Vagina (tissue), 2 donors: ENCODE measurements at regions not wholly inside any gene's neighbourhood (a gene's known extent, or its start where the extent isn't known, plus 50 kb on each side); places are given as distances from the start of the nearest gene placed in this dataset.

Experiments used
- DNase-seq, 2 donors: peaks; one replicate each; pipeline ENCODE4 v3.0.0-alpha.2; 2017; ENCODE audit errors: extremely low spot score in 2 of 2
- H3K27ac ChIP-seq: fragments of 200-600 bp; sonication (generic); one replicate; pipeline ENCODE4 v1.5.1; 2019
- H3K27me3 ChIP-seq: fragments of 200-600 bp; sonication (generic); one replicate; pipeline ENCODE4 v1.5.1; 2019
- H3K36me3 ChIP-seq, 2 donors: fragments of 200-600 bp; sonication (generic); one replicate each; pipeline ENCODE4 v1.5.1; 2017 to 2019
- H3K4me1 ChIP-seq: fragments of 200-600 bp; sonication (generic); one replicate; pipeline ENCODE4 v1.5.1; 2019
- H3K4me3 ChIP-seq, 2 donors: fragments of 200-600 bp; sonication (generic); 1 replicate in 1 of 2; 2 replicates in 1 of 2; pipeline ENCODE4 v1.5.1; 2016 to 2019
- H3K9me3 ChIP-seq: fragments of 200-600 bp; sonication (generic); one replicate; pipeline ENCODE4 v1.5.1; 2019
- POLR2A ChIP-seq, 2 donors: fragments of 450-650 bp; IDR thresholded peaks; one replicate each; pipeline ENCODE4 v1.6.1; 2017; ENCODE audit warnings: antibody characterized with exemption in 2 of 2, mild to moderate bottlenecking in 2 of 2, moderate library complexity in 2 of 2
- POLR2AphosphoS5 ChIP-seq, 2 donors: sonication (generic); formaldehyde crosslinking; IDR thresholded peaks; one replicate each; pipeline ENCODE4 v1.9.0; 2017; ENCODE audit warnings: antibody characterized with exemption in 2 of 2, mild to moderate bottlenecking in 2 of 2, low read depth in 1 of 2; ENCODE audit not compliant: insufficient read depth in 1 of 2
- intact Hi-C: fragments of 100-400 bp; cut with DNase I; formaldehyde crosslinking; loops from one replicate; pipeline ENCODE4 v1.15.1; 2023
- TF ChIP-seq, protein P1 (sequence below), 3 experiments: fragments of 450-650 bp in 2 of 3; fragments of 200-600 bp in 1 of 3; sonication (generic) in 1 of 3; IDR thresholded peaks; one replicate each; pipeline ENCODE4 v1.5.1; 2017 to 2019; ENCODE audit warnings: antibody characterized with exemption in 3 of 3, mild to moderate bottlenecking in 2 of 3, moderate library complexity in 2 of 3

DNA sequence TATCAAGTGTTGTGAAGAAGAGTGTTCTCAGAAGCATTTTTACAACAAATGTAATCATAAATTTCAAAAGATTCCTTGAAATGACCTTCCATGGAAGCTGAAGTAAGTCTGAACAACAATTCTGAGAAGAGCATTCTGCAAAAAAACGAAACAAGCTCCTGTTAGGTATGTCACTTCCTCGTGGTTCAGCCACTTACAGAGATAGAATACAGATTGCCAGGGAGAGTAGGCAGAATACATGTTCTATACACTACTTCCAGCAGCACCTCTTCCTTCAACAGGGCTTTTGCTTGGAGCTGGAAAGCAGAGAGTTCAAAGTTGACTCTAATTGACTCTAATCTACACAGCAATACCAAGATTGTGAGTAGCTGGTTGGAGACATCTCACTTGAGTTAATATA lies 274.5 kb downstream of the ADGRA3 start:
- intact Hi-C loops: no loop called here

DNA sequence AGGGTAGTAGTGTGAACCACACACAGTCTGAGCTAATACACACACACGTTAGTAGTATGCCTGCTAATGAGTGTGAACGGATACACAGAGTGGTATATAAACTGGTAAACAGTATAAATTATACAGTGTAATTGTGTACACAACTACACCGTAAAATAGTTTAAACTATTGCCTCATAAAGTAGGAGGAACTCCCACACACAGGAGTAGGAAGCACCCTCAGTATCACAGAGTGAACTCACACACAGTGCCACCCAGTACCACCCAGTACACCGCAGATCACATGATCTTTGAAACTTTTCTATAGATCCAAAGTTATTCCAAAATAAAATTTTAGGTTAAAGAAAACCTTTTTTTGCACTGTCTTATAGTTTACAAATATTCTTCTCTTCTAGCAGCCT lies 275.1 kb downstream of the ADGRA3 start:
- no peak for DNase-seq
- intact Hi-C loops: no loop called here
- Histone ChIP-seq H3K36me3 (no peaks in the 10 kb centered on the region), H3K9me3 (no peaks in the 10 kb centered on the region), H3K4me1 (no peaks in the 10 kb centered on the region), H3K27me3 (no peaks in the 10 kb centered on the region), H3K27ac (no peak overlapping the region), H3K4me3 (no peak overlapping the region)
- TF ChIP-seq POLR2AphosphoS5 (IDR thresholded peaks at IDR 0.05; ENCODE audit: insufficient read depth in 1 of 2, low read depth in 1 of 2) (no peak), POLR2A (IDR thresholded peaks at IDR 0.05) (no peak)
- TF ChIP-seq, protein P1, sequence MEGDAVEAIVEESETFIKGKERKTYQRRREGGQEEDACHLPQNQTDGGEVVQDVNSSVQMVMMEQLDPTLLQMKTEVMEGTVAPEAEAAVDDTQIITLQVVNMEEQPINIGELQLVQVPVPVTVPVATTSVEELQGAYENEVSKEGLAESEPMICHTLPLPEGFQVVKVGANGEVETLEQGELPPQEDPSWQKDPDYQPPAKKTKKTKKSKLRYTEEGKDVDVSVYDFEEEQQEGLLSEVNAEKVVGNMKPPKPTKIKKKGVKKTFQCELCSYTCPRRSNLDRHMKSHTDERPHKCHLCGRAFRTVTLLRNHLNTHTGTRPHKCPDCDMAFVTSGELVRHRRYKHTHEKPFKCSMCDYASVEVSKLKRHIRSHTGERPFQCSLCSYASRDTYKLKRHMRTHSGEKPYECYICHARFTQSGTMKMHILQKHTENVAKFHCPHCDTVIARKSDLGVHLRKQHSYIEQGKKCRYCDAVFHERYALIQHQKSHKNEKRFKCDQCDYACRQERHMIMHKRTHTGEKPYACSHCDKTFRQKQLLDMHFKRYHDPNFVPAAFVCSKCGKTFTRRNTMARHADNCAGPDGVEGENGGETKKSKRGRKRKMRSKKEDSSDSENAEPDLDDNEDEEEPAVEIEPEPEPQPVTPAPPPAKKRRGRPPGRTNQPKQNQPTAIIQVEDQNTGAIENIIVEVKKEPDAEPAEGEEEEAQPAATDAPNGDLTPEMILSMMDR (IDR thresholded peaks at IDR 0.05): no peak

More for the DNA sequence above, 274.5 kb downstream of the ADGRA3 start:
- DNase-seq: no peak
- H3K4me3 ChIP-seq: no peak overlapping the region
- no peaks in the 10 kb centered on the region for H3K36me3 ChIP-seq
- no peaks in the 10 kb centered on the region for H3K27me3 ChIP-seq
- H3K27ac ChIP-seq: no peak overlapping the region
- no peaks in the 10 kb centered on the region for H3K4me1 ChIP-seq
- TF ChIP-seq POLR2A (IDR thresholded peaks at IDR 0.05): no peak
- TF ChIP-seq POLR2AphosphoS5 (IDR thresholded peaks at IDR 0.05; ENCODE audit: insufficient read depth in 1 of 2, low read depth in 1 of 2): no peak
- TF ChIP-seq, protein P1 (IDR thresholded peaks at IDR 0.05): no peak
- no peaks in the 10 kb centered on the region for H3K9me3 ChIP-seq

DNA sequence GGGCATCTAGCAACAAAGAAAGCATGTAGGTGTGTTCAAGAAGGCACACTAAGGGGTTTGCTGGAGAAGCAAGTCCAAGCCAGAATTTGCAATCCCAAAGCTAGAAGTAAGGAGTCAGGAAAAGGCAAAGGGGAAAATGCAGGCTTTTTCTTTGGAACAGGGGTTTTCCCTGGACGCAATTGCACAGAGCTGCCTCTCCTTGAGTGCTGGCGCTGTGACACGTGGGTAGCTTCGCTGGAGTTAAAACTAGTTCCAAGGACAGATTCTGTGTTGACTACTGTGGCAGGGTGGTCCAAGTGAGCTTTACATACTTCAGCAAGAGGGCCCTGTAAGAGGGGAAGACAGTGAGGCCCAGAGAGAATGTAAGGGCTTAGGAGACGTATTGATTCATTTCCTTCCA lies 277.1 kb downstream of the ADGRA3 start:
- TF ChIP-seq, protein P1 (IDR thresholded peaks at IDR 0.05): no peak
- TF ChIP-seq POLR2AphosphoS5 (IDR thresholded peaks at IDR 0.05; ENCODE audit: insufficient read depth in 1 of 2, low read depth in 1 of 2) (no peak), POLR2A (IDR thresholded peaks at IDR 0.05) (no peak)
- H3K4me1 ChIP-seq: no peaks in the 10 kb centered on the region
- intact Hi-C loops: loop anchor here (5.0 kb wide), 1 partner anchor 696 kb away; no protein-coding TSS in a partner anchor
- H3K27ac ChIP-seq: no peak overlapping the region
- no peak for DNase-seq
- no peaks in the 10 kb centered on the region for H3K36me3 ChIP-seq
- no peaks in the 10 kb centered on the region for H3K9me3 ChIP-seq
- no peaks in the 10 kb centered on the region for H3K27me3 ChIP-seq
- no peak overlapping the region for H3K4me3 ChIP-seq

DNA sequence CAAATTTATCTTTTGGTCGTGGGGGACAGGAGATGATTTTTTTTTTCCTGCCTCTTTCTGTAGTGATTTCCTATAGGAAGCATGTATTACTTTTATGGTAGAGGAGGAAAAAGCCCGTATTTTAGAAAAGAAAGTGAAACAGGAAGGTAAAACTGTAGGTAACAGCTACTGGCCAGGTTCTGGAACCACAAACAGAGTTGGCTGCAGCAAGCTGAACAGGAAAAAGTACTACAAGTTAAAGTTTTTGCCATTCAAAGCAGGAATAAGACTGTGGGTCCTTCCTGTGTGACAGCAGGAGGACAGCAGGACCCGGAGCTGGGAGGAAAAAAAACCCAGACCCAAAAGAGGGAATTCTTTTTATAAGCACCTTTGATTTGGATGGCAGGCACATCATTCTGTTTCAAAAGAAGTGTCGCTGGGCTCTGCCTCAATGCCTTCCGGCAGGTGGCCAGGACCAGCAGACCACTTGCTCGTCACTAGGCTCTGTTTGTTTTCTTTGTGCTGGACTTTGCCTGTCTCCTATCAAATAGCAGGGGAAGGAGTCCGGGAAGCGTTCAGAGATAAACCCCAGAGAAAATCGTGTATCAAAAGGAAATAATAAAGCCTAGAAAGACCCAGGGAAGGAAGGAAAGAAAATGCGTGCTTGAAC lies 277.9 kb downstream of the ADGRA3 start:
- no peaks in the 10 kb centered on the region for H3K4me1 ChIP-seq
- H3K9me3 ChIP-seq: no peaks in the 10 kb centered on the region
- TF ChIP-seq POLR2AphosphoS5 (IDR thresholded peaks at IDR 0.05; ENCODE audit: insufficient read depth in 1 of 2, low read depth in 1 of 2): no peak
- no peak for TF ChIP-seq POLR2A (IDR thresholded peaks at IDR 0.05)
- TF ChIP-seq, protein P1 (IDR thresholded peaks at IDR 0.05): no peak
- H3K36me3 ChIP-seq: no peaks in the 10 kb centered on the region
- intact Hi-C loops: loop anchor here (5.0 kb wide), 1 partner anchor 696 kb away; no protein-coding TSS in a partner anchor
- no peak overlapping the region for H3K4me3 ChIP-seq
- no peak for DNase-seq
- H3K27me3 ChIP-seq: no peaks in the 10 kb centered on the region
- no peak overlapping the region for H3K27ac ChIP-seq

DNA sequence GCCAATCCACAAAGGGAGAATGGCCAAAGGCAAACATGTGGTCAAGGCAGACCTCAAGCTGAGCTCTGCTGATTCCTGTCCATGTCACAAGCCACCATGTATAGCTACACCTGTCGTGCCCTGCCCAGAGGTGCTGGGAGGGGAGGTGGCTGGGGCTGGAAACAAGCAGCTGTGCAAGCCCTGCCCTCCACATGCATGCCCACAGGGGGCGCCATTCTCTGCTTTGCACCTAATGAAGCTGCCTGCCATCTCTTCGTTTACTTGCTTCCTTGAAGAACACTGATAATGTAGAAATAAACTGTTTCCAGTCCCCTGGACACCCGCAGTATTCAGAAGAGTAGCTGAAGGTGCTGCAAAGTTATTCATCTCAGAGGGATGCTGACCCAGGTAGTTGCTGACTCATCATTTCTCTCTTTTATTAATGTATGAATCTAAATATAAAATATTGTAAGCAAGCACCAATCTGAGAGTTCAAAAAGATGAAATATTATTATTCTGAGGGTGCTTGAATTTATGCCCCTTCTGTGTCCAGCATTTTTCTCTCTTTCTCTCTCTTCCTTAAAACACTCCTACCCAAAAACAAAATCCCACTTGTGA lies 278.6 kb downstream of the ADGRA3 start:
- no peak for DNase-seq
- H3K4me3 ChIP-seq: no peak overlapping the region
- H3K27me3 ChIP-seq: no peaks in the 10 kb centered on the region
- TF ChIP-seq POLR2A (IDR thresholded peaks at IDR 0.05): no peak
- TF ChIP-seq, protein P1 (IDR thresholded peaks at IDR 0.05): no peak
- no peak for TF ChIP-seq POLR2AphosphoS5 (IDR thresholded peaks at IDR 0.05; ENCODE audit: insufficient read depth in 1 of 2, low read depth in 1 of 2)
- H3K4me1 ChIP-seq: no peaks in the 10 kb centered on the region
- H3K27ac ChIP-seq: no peak overlapping the region
- intact Hi-C loops: loop anchor here (5.0 kb wide), 1 partner anchor 695 kb away; no protein-coding TSS in a partner anchor
- no peaks in the 10 kb centered on the region for H3K36me3 ChIP-seq
- H3K9me3 ChIP-seq: no peaks in the 10 kb centered on the region
